ENCODE measurements at regions not wholly inside any gene's neighbourhood (a gene's known extent, or its start where the extent isn't known, plus 50 kb on each side); places are given as distances from the start of the nearest gene placed in this dataset.

- no peak for DNase-seq
- no peak overlapping the region for H3K4me3 ChIP-seq
- no peaks in the 10 kb centered on the region for H3K27me3 ChIP-seq
- no peak overlapping the region for H3K27ac ChIP-seq
- no peaks in the 10 kb centered on the region for H3K9me3 ChIP-seq
- peaks cover 1% of the 10 kb centered on the region for H3K4me1 ChIP-seq (ENCODE audit: insufficient read depth)
- WGBS, 3 donors = 46 to 68% (median 57%) methylated on average over 3 of the region's 3 CpGs
- intact Hi-C loops (cut with DNase I) = no loop called here
- TF ChIP-seq POLR2A (IDR thresholded peaks at IDR 0.05) (no peak), CTCF (IDR thresholded peaks at IDR 0.05) (no peak), EP300 (IDR thresholded peaks at IDR 0.05) (no peak)
- no peaks in the 10 kb centered on the region for H3K36me3 ChIP-seq
Measured at GRCh38 chr19:28886708-28887107, 326.2 kb downstream of the UQCRFS1 start.

GRCh38 chr19:28885965-28886364, 327.0 kb downstream of the UQCRFS1 start:
- Histone ChIP-seq H3K4me1 (ENCODE audit: insufficient read depth) (peaks cover 1% of the 10 kb centered on the region), H3K27ac (no peak overlapping the region), H3K9me3 (no peaks in the 10 kb centered on the region), H3K36me3 (no peaks in the 10 kb centered on the region), H3K27me3 (no peaks in the 10 kb centered on the region), H3K4me3 (no peak overlapping the region)
- no peak for DNase-seq
- intact Hi-C loops (cut with DNase I) = no loop called here
- 34 to 55% (median 50%) methylated on average over 4 of the region's 4 CpGs for WGBS, 3 donors
- TF ChIP-seq POLR2A (IDR thresholded peaks at IDR 0.05) = no peak
- TF ChIP-seq CTCF (IDR thresholded peaks at IDR 0.05) = no peak
- no peak for TF ChIP-seq EP300 (IDR thresholded peaks at IDR 0.05)

DNA sequence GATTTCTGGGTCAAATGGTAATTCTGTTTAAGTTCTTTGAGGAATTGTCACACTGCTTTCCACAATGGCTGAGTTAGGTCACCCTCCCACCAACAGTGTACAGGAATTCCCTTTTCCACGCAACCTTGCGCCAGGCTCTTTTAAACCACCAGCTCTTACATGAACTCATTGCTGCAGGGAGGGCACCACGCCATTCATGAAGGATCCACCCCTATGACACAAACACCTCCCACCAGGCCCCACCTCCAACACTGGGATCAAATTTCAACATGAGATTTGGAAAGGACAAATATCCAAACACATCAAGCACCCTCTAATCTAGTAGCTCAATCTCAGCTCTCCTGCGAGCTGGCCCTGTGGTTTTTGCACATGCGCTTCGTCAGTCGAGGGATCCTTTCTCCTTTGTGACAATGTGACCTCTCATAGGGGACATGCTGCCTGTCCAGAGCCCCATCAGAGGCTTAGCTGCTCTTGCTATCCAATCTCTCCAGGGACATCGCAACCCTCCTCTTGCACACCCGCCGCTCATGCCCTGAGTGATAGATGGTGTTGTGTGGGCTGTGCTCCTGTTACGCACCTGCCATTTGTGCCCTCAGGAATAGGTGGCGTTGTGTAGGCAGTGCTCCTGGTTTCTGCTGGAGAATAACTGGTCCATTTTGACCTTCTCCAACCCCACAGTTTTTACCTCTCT, 328.0 kb downstream of the UQCRFS1 start:
- Histone ChIP-seq H3K27ac (no peak overlapping the region), H3K36me3 (no peaks in the 10 kb centered on the region), H3K4me3 (no peak overlapping the region), H3K27me3 (no peaks in the 10 kb centered on the region), H3K4me1 (ENCODE audit: insufficient read depth) (peaks cover 3% of the 10 kb centered on the region), H3K9me3 (no peaks in the 10 kb centered on the region)
- DNase-seq = no peak
- intact Hi-C loops (cut with DNase I) = no loop called here
- TF ChIP-seq EP300 (IDR thresholded peaks at IDR 0.05) (no peak), CTCF (IDR thresholded peaks at IDR 0.05) (no peak), POLR2A (IDR thresholded peaks at IDR 0.05) (no peak)
- 59 to 87% (median 67%) methylated on average over 12 of the region's 12 CpGs for WGBS, 3 donors

DNA sequence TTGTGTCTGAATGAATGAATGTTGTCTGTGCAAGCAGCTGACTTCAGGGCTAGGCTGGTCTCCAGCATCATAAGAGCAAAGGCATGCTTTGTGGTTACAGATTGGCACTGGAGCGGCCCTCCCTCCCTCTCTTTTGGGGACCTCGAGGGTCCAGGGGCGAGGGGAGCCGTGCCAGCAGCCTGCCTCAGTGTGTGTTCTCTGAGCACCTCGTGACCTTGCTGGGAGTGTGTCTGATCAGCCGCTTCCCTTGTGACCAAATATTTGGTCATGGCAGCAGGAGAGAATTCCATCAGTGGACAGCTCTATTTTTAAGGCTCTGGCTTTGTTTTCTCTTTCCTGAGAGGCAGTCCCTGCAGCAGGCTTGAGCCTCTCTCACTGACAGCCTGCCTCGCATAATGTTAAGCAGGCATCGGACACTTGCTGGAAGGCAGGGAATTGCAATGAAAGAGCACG, 329.7 kb downstream of the UQCRFS1 start:
- 5 to 10% (median 7%) methylated on average over 9 of the region's 9 CpGs for WGBS, 3 donors
- peak in 2 of 5 donors; percentile 18 to 36 for DNase-seq
- Histone ChIP-seq H3K4me3 (no peak overlapping the region), H3K27me3 (no peaks in the 10 kb centered on the region), H3K4me1 (ENCODE audit: insufficient read depth) (peaks cover 3% of the 10 kb centered on the region), H3K36me3 (no peaks in the 10 kb centered on the region), H3K27ac (no peak overlapping the region), H3K9me3 (no peaks in the 10 kb centered on the region)
- intact Hi-C loops (cut with DNase I) = no loop called here
- TF ChIP-seq EP300 (IDR thresholded peaks at IDR 0.05) (no peak), POLR2A (IDR thresholded peaks at IDR 0.05) (no peak), CTCF (IDR thresholded peaks at IDR 0.05) (no peak)
